Thyroid gland (tissue), 4 donors: ENCODE measurements at regions not wholly inside any gene's neighbourhood (a gene's known extent, or its start where the extent isn't known, plus 50 kb on each side); places are given as distances from the start of the nearest gene placed in this dataset.

Experiments used
- DNase-seq, 2 donors: peaks; one replicate each; pipeline ENCODE4 v3.0.0-alpha.2; 2019
- H3K27ac ChIP-seq, 3 donors: fragments of 200-600 bp; sonication (generic); 1 replicate in 2 of 3; 2 replicates in 1 of 3; pipeline ENCODE4 v1.5.1; 2016 to 2019; ENCODE audit warnings: mild to moderate bottlenecking in 1 of 3, moderate library complexity in 1 of 3
- H3K27me3 ChIP-seq: fragments of 200-600 bp; sonication (generic); one replicate; pipeline ENCODE4 v1.5.1; 2019
- H3K36me3 ChIP-seq, 2 donors: fragments of 200-600 bp; sonication (generic); one replicate each; pipeline ENCODE4 v1.5.1; 2016 to 2019
- H3K4me1 ChIP-seq, 2 donors: fragments of 200-600 bp; sonication (generic); one replicate each; pipeline ENCODE4 v1.5.1; 2017 to 2019
- H3K4me3 ChIP-seq, 3 donors: fragments of 200-600 bp; sonication (generic); replicated peaks in 1 of 3; 1 replicate in 2 of 3; 2 replicates in 1 of 3; pipeline ENCODE4 v1.5.1; 2016; ENCODE audit warnings: mild to moderate bottlenecking in 1 of 3
- H3K9me3 ChIP-seq: fragments of 200-600 bp; sonication (generic); one replicate; pipeline ENCODE4 v1.5.1; 2017
- CTCF ChIP-seq, 6 experiments: fragments of 200-600 bp in 3 of 6; fragments of 450-650 bp in 3 of 6; sonication (generic) in 3 of 6; IDR thresholded peaks; one replicate each; pipeline ENCODE4 v1.5.1; 2016 to 2019; ENCODE audit warnings: antibody characterized with exemption in 6 of 6, mild to moderate bottlenecking in 2 of 6, inconsistent platforms in 1 of 6, moderate library complexity in 1 of 6
- POLR2A ChIP-seq, 2 donors: fragments of 450-650 bp; IDR thresholded peaks; one replicate each; pipeline ENCODE4 v1.6.1; 2017; ENCODE audit warnings: antibody characterized with exemption in 2 of 2, mild to moderate bottlenecking in 2 of 2, moderate library complexity in 1 of 2
- WGBS, 2 donors: methylation state at CpG; one replicate each; pipeline ENCODE4 v1.1.5; 2017; 5-methylcytosine and 5-hydroxymethylcytosine counted together
- intact Hi-C: fragments of 100-400 bp; cut with DNase I; formaldehyde crosslinking; loops from one replicate; pipeline ENCODE4 v1.15.1; 2023

GRCh38 chr10:129309565-129309964, 157.5 kb upstream of the MGMT start:
- H3K36me3 ChIP-seq = no peaks in the 10 kb centered on the region
- 89 to 91% methylated on average over 5 of the region's 5 CpGs for WGBS, 2 donors
- H3K4me1 ChIP-seq = no peaks in the 10 kb centered on the region
- intact Hi-C loops = no loop called here
- no peak overlapping the region for H3K4me3 ChIP-seq
- DNase-seq = no peak
- H3K27ac ChIP-seq = no peak overlapping the region
- H3K27me3 ChIP-seq = no peaks in the 10 kb centered on the region
- no peaks in the 10 kb centered on the region for H3K9me3 ChIP-seq
- no peak for TF ChIP-seq POLR2A (IDR thresholded peaks at IDR 0.05)
- TF ChIP-seq CTCF (IDR thresholded peaks at IDR 0.05) = no peak

GRCh38 chr10:129310881-129311280, 156.2 kb upstream of the MGMT start:
- Histone ChIP-seq H3K27me3 (no peaks in the 10 kb centered on the region), H3K36me3 (no peaks in the 10 kb centered on the region), H3K4me3 (no peak overlapping the region), H3K27ac (no peak overlapping the region), H3K9me3 (no peaks in the 10 kb centered on the region), H3K4me1 (no peaks in the 10 kb centered on the region)
- TF ChIP-seq POLR2A (IDR thresholded peaks at IDR 0.05) (no peak), CTCF (IDR thresholded peaks at IDR 0.05) (no peak)
- DNase-seq = no peak
- WGBS, 2 donors = 70 to 83% methylated on average over 4 of the region's 4 CpGs
- intact Hi-C loops = no loop called here

- no peak for TF ChIP-seq POLR2A (IDR thresholded peaks at IDR 0.05)
- TF ChIP-seq CTCF (IDR thresholded peaks at IDR 0.05) = no peak
- H3K27ac ChIP-seq = no peak overlapping the region
- DNase-seq = no peak
- no peak overlapping the region for H3K4me3 ChIP-seq
- H3K9me3 ChIP-seq = no peaks in the 10 kb centered on the region
- 85 to 93% methylated on average over 1 of the region's 1 CpG for WGBS, 2 donors
- intact Hi-C loops = no loop called here
- H3K36me3 ChIP-seq = no peaks in the 10 kb centered on the region
- H3K27me3 ChIP-seq = no peaks in the 10 kb centered on the region
- no peaks in the 10 kb centered on the region for H3K4me1 ChIP-seq
These were observed 147.1 kb upstream of the MGMT start for GRCh38 chr10:129319934-129320333.

GRCh38 chr10:129320340-129320739, 146.7 kb upstream of the MGMT start:
- Histone ChIP-seq H3K36me3 (no peaks in the 10 kb centered on the region), H3K27me3 (no peaks in the 10 kb centered on the region), H3K4me3 (no peak overlapping the region), H3K27ac (no peak overlapping the region), H3K9me3 (no peaks in the 10 kb centered on the region), H3K4me1 (no peaks in the 10 kb centered on the region)
- WGBS, 2 donors = 66 to 79% methylated on average over 1 of the region's 1 CpG
- intact Hi-C loops = no loop called here
- TF ChIP-seq POLR2A (IDR thresholded peaks at IDR 0.05) = no peak
- no peak for TF ChIP-seq CTCF (IDR thresholded peaks at IDR 0.05)
- no peak for DNase-seq

- Histone ChIP-seq H3K27ac (no peak overlapping the region), H3K4me1 (no peaks in the 10 kb centered on the region), H3K36me3 (no peaks in the 10 kb centered on the region), H3K9me3 (no peaks in the 10 kb centered on the region), H3K27me3 (no peaks in the 10 kb centered on the region), H3K4me3 (no peak overlapping the region)
- DNase-seq = no peak
- no peak for TF ChIP-seq CTCF (IDR thresholded peaks at IDR 0.05)
- no peak for TF ChIP-seq POLR2A (IDR thresholded peaks at IDR 0.05)
- intact Hi-C loops = no loop called here
- 84 to 90% methylated on average over 10 of the region's 10 CpGs for WGBS, 2 donors
These were observed 145.3 kb upstream of the MGMT start for GRCh38 chr10:129321727-129322126.
